Embryonic facial prominence (tissue), 1 donor: ENCODE measurements at regions not wholly inside any gene's neighbourhood (a gene's known extent, or its start where the extent isn't known, plus 50 kb on each side); places are given as distances from the start of the nearest gene placed in this dataset.
"Not testable (repeated sequence)": the region's sequence is repeated elsewhere in the genome, so short reads cannot be mapped to it uniquely, and the experiment has no call there.

Experiments used
- DNase-seq: peaks from one replicate; pipeline ENCODE4 v3.0.0-alpha.2; 2016; ENCODE audit errors: extremely low spot score

DNA sequence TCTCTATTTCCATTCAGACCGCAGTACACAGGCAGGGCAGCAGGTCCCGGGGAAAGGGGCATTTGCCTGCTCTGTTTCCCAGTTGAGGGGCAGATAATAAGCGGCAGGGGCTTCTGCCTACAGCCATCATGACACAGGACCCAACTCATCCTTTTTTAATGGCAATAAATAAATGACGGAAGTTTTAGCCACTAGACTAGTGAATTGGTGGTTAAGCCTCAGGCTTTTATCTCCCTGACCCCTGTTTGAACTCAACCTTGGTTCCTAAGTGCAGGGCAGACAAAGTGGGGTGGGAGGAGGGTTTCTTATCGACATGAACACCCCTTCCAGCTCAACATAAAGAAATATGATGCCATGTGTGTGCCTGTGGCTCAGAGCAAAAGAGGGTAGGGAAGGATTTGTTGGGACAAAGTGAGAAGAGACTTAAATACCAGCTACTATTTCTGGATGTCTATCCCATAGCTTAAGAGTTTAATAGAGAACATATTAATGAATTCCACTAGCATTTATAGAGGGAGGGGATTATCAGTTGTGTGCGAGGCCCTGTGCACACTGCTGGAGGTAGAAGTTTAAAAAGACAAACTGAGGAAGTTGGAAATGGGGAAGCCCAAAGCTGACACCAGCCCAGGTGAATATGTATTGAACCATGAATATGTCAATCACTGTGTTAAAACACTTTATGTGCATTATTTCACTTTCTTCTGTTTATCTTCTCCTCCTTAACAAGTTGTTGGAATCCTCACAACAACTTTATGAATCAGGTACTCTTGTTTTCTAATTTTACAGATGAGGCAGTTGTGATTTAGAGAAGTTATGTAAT is 939.4 kb downstream of the MCTP2 start:
- DNase-seq, result no peak

DNA sequence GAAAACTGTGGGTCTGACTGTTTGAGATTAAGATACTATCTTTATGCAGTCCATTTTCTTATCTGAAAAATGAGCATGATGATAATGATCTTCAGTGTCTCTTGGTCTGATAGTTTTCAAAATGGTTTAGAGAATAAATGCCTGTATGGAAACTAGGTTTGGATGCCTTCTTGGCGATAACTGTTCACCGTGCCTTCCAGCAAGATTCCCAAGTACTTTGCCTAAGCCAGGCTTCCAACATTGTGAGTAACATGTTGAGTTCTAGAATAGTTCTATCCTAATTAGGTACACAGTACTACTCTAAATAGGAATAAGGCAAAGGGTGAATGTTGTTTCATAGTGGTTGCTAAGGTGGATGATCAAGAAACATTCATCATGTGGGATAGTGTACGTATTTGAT is 940.2 kb downstream of the MCTP2 start:
- no peak for DNase-seq

DNA sequence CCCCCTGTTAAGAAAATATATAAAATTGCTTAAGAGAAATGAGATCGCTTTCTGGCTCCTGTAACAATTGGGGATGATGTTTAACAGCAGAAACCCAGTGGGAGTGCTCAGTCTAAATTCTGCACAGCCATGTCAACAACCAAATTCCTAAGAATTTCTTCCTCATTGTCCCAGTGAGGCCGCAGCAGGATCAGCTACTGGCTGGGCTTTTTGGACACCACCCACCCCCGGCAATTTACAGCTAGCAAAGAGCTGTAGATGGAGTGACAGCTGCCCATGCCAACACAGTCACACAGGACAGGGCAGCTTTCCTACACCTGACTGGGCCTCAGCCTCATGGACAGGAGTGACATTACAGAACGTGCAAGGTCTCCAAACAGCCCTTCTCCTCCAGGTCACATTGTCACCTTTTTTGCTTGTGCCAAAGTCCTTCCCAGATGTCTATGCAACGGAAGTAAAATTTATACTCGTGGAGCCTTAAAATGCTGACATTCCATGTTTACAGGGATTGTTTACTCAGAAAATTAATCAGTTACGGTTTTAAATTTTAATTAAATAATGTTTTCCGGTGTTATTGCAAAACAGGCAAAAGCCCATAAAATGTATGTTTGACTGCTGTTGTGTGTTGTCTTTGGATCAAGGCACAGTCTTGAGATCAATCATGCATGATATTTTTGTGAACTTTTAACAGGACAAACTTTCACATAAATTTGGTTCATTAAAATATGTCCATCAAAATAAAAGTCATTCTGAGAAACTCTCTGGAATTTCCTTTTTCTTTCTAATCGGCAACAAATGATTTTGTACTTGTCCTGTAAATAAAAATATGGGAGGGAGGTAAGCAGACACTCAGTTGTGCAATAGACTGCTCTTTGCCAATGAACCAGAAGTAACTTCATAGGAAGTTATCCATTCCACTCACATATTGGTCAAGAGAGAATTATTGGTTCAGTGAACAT is 943.2 kb downstream of the MCTP2 start:
- DNase-seq, result no peak

DNA sequence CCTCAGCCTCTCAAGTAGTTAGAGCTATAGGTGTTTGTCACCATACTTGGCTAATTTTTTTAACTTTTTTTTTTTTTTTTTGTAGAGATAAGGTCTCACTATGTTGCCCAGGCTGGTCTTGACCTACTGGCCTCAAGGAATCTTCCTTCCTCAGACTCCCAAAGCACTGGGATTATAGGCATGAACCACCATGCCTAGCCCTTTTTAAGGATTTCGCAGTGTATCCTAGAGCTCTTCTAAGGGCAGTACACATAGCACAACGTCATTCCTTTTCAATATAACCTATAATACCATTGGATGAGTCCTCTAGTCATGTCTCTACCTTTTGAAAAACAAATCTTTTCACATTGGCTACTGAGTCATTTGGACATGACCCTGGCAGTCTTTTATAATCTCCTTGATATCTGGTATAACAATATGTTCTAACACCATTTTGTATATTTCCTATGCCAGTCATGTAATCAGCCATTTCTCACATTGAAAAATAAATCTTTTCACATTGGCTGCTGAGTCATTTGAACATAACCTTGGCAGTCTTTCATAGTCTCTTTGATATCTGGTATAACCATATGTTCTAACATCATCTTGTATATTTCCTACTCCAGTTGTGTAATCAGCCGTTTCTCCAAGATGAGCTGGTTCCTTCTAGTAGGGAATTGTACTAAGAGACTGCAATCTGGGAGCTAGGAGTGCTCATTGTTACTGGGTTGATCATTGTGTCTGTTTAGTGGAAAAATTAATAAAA is 944.7 kb downstream of the MCTP2 start:
- DNase-seq, result no peak

DNA sequence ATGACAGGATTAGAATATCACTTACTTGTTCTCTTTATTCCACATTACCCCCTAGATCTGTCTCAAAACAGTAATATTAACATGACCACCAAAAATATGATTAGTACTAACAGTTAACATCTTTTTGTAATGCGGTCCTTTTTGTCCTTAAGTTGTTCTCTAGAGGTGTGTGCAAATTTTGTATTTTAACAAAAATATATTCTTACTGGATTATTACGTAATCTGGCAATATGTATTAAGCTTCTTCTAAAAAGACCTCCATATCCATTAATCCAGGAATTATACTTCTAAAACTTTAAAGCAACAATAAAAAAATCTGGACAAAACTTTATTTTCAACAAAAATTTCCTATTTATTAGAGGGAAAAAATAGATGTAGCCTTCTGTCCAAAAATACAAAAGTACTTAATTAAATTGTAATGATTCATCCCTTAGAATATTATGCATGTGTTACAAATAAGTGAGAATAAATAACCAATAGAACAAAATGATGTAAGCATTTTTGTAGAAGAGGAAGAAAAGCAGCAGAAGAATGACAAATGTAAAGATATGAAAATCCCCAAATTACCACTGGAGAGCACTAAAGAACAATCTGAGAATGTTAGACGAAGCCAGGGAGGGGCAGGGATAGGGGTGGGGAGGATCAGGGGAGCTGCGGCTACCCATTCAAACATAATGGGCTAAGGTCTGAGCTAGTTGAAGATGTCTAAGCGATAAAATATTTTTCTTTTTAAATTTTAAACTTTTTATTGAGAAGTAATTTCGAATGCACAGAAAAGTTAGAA is 945.6 kb downstream of the MCTP2 start:
- DNase-seq, result no peak

DNA sequence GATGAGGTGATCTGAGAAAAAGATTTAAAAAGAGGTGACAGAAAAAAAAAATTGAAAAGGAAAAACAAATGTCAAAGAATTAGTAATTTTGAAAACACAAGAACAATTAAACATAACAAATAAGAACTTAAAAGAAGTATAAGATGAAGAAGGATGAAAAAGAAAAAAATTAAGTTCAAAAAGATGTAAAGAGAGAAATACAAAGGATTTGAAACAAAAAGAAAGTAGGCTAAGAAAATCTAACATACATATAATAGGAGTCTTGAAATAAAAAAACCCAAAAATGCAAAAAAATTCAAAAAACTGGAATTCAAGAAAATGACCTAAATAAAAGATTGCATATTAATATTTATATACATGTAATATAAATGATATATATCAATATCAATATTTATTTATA is 949.2 kb downstream of the MCTP2 start:
- no peak for DNase-seq

DNA sequence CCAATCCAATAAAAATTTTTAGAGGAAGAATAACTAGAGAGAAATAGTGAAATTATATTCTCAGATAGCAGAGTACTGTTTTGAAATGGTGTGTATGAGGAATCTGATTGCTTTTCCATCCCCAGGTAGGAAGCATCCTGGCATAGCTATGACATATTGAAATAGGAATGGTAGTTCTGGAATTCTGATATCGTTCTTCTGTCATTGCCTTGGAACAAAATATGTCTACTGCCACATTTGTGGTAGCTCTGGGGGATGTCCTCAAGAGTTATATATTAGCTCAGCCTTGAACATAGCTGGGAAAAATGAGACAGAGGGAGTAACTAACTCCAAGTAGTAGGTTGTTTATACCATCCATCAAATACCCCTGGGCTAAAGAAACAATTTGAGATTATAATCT is 950.7 kb downstream of the MCTP2 start:
- DNase-seq, result no peak

DNA sequence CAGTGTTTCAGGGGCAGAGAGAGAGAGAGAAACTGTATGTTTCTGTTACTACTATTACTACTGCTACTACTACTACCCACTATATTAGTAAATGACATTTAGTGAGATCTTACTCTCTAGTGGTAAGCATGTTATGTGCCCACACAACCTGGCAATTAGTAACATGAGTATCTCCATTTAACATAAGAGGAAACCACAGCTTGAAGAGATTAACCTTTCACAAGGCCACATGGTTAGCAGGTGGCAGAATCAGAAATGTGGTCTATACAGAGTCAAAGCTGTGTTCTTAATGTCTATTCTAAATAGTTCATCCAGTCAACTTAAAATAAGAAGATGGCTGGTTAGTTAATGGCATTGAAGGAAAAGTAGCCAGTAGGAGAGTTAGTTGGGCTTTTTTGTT is 961.6 kb downstream of the MCTP2 start:
- DNase-seq, result no peak

DNA sequence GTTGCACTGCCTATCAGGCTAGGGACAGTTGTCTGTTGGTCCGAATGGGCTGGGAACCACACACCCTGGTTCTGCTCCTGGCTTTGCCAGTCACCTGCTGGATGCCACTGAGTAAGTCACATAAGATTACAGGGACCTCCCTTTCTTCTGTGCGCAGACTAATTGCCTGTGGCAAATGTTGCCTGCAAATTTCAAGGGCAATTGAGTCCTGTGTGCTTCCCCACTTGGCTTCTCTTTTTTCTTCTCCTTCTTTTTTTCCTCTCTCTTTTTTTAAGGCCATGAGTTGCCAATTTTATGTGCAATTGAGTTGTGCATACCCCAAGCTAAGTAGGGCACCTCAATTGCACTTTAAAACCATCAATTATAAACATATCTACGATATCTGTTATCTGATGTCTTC is 963.4 kb downstream of the MCTP2 start:
- DNase-seq, result no peak

DNA sequence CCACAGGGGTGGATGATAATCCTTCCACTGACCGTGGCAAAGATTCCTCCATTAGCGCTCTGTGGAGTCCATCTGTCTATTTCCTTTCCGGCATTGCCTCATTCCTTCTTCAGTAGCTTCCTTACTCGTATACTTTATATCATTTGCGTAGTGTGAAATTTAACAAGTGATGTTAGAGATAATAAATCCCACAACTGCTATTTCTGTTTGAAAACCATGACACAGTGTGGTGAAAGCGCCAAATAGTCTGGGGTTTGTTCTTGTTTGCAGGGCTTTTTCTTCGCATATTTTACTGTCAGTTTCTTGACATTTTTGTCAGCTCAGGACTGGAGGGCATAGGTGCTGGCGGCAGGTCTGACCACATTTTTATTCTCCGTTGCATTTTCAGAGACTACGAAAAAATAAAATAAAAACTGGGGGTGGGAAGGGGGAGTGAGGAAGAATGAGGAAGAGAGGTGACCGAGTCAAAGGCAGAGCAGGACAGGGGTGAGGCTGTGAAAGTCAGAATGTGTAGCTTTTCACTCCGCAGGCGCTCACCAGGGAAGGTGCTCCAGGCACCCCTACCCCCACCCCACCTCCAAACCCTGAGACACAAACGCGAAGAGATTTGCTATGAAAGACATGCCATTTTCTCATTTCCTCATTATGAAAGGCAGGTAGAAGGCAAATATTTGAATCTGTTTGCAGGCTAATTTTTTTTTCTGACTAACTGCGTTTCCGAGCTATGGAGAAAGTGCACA is 965.0 kb downstream of the MCTP2 start:
- no peak for DNase-seq

DNA sequence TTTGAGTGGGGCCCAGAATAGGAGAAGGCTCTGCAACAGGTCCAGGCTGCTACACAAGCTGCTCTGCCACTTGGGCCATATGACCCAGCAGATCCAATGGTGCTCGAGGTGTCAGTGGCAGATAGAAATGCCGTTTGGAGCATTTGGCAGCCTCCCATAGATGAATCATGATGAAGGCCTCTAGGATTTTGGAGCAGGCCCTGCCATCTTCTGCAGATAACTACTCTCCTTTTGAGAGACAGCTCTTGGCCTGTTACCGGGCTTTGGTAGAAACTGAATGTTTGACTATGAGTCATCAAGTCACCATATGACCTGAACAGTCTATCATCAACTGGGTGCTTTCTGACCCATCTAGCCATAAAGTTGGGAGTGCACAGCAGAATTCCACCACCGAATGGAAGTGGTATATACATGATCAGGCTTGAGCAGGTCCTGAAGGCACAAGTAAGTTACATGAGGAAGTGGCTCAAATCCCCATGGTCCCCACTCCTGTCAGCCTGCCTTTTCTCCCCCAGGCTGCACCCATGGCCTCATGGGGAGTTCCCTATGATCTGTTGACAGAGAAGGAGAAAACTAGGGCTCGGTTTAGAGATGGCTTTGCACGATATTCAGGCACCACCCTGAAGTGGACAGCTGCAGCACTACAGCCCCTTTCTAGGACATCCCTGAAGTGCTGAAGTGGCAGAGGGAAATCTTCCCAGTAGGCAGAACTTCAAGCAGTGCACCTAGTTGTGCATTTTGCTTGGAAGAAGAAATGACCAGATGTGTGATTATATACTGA is 971.4 kb downstream of the MCTP2 start:
- no peak for DNase-seq

DNA sequence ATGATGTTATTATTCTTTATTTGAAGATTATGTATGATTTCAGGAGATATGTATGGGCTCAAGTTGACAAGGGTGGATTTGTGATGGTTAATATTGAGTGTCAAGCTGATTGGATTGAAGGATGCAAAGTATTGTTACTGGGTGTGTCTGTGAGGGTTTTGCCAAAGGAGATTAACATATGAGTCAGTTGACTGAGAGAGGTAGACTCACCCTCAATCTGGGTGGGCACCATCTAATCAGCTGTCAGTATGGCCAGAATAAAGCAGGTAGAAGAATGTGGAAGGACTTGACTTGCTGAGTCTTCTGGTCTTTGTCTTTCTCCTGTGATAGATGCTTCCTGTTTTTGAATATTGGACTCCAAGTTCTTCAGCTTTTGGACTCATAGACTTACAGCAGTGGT is 973.7 kb downstream of the MCTP2 start:
- no peak for DNase-seq

DNA sequence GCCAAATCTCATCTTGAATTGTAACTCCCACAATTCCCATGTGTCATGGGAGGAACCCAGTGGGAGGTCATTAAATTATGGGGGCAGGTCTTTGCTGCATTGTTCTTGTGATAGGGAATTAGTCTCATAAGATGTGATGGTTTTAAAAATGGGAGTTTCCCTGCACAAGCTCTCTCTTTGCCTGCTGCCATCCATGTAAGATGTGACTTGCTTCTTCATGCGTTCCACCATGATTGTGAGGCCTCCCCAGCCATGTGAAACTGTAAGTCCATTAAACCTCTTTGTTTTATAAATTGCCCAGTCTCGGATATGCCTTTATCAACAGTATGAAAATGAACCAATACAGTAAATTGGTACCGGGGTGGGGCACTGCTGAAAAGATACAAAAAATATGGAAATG is 974.5 kb downstream of the MCTP2 start:
- not testable (repeated sequence) for DNase-seq

DNA sequence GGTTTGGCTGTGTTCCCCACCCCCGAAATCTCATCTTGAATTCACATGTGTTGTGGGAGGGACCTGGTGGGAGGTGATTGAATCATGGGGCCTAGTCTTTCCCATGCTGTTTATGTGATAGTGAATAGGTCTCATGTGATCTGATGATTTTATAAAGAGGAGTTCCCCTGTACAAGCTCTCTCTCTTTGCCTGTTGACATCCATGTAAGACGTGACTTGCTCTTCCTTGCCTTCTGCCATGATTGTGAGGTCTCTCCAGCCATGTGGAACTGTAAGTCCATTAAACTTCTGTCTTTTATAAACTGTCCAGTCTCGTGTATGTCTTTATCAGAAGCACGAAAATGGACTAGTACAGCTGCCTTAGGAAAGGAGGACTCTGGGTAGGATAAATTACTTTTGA is 976.7 kb downstream of the MCTP2 start:
- DNase-seq, result no peak

DNA sequence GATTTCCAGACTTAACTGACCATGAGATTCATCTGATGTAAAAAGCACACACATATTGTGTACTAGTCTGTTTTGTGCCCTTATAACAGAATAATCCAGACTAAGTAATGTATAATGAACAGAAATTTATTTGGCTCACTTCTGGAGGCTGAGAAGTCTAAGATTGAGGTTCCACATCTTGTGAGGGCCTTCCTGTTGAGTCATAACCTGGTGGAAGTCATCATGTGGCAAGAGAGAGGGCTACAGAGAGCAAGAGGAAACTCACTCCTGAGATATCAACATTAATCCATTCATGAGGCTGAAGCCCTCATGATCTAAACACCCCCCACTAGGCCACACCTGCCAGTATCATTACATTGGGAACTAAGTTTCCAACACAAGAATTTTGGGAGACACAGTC is 977.6 kb downstream of the MCTP2 start:
- DNase-seq, result no peak

DNA sequence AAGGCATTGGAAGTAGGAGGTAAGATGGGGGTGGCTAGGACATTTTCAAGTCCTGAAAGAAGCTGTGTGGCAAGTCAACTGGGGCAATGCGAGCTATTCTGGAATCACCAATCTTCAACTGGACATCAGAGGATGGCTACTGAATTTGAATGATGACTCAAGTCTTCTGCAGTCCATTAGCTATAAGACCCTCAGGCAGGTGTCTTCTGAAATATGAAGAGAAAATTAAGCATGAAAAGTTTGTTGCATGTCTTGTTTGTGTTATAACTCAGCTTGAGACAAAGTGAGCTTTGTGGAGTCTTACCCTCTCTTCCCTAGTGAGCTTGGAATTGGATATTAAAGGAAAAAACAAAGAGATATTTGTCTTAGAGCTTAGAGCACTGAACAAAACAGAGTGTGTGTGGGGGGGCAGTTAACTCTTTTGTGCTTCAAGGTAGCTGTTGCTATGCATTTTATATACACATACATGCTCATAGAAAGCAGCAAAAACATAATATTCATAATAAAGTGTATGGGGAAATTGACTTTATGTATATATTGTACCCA is 979.1 kb downstream of the MCTP2 start:
- no peak for DNase-seq

DNA sequence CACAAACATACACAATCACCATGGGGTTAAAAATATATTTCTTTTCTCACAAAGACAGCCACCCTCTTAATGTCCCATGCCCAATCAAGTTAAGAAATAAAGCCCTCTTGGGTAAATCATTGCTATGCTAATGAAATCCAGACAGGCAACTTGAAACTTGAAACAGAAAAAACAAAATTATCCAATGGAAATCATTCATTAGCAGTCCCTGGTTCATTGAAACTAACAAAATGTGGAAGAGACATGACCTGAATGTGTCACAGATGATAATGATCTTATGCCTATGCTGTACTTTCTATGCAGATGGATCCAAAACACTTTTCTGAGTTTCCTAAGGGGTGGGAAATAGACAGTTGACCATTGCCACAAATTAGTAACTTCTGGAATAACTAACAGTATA is 983.7 kb downstream of the MCTP2 start:
- no peak for DNase-seq

DNA sequence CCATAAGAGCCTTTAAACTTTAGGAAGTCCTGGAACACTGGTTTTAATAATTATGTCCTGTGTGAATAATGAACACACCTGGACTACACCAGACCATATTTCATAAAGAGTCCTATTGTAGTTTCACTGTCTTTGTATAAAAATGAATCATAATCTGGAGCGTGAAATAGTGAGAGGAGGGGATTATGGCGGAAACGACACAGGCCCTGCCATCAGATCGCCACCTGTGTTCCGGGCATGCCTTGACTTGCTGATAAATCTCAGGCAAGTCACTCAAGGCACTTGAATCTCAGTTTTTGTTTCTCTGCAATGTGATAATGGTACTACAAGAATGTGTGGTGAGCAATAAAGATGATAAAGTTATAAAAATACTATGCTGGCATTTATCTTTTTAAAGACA is 995.5 kb downstream of the MCTP2 start:
- DNase-seq, result no peak

DNA sequence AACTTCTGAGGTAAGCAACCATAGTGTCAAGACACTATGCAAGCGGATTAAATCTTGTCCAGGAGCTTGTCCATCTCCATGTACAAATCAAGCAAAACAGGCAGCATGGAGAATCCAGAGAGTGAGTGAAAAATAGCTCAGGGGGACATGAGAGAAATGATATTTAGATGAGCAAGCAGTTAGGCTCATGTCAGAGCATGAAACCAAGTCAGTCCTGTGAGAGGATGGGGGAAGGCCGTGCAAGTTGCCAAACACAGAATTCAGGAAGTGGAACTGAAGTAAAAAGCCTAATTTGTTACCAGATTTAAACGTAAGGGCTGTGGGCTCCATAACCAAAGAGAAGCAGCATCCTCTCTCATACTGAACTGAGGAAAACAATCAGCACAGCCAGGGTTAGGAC is 995.9 kb downstream of the MCTP2 start:
- DNase-seq, result no peak
